Kidney (tissue), 13 donors: ENCODE measurements at regions not wholly inside any gene's neighbourhood (a gene's known extent, or its start where the extent isn't known, plus 50 kb on each side); places are given as distances from the start of the nearest gene placed in this dataset.

Experiments used
- DNase-seq, 5 donors: peaks; one replicate each; pipeline ENCODE4 v3.0.0-alpha.2; 2013 to 2020
- FAIRE-seq: peaks from 2 replicates; lab custom pipeline; 2012; peaks lifted over from hg19 to GRCh38; lab: Jason Lieb, UNC
- H3K27ac ChIP-seq, 2 donors: one replicate each; pipeline ENCODE4 v1.7.0; 2013; ENCODE audit warnings: low read depth in 2 of 2, low read length in 2 of 2, inconsistent platforms in 1 of 2
- H3K27me3 ChIP-seq: one replicate; pipeline ENCODE4 v1.7.1; 2013; ENCODE audit warnings: low read length, inconsistent platforms; ENCODE audit not compliant: control insufficient read depth, insufficient read depth
- H3K36me3 ChIP-seq, 3 donors: one replicate each; pipeline versions ENCODE4 v1.7.0 to v1.7.1; 2013; ENCODE audit warnings: low read length in 3 of 3, control low read depth in 1 of 3, inconsistent platforms in 1 of 3; ENCODE audit not compliant: insufficient read depth in 3 of 3, control insufficient read depth in 2 of 3
- H3K4me1 ChIP-seq, 3 donors: one replicate each; pipeline versions ENCODE4 v1.7.0 to v1.7.1; 2013; ENCODE audit warnings: low read length in 3 of 3, inconsistent platforms in 1 of 3, low read depth in 1 of 3; ENCODE audit not compliant: control insufficient read depth in 2 of 3, insufficient read depth in 2 of 3
- H3K4me3 ChIP-seq, 3 donors: one replicate each; pipeline versions ENCODE4 v1.7.0 to v1.8.1; 2013; ENCODE audit warnings: low read length in 3 of 3, control low read depth in 1 of 3, inconsistent platforms in 1 of 3
- H3K9ac ChIP-seq, 3 donors: one replicate each; pipeline versions ENCODE4 v1.7.0 to v1.7.1; 2013; ENCODE audit warnings: low read length in 3 of 3, control low read depth in 1 of 3, inconsistent platforms in 1 of 3
- H3K9me3 ChIP-seq, 3 donors: one replicate each; pipeline versions ENCODE4 v1.7.0 to v1.7.1; 2013; ENCODE audit warnings: low read length in 3 of 3, control low read depth in 1 of 3, inconsistent platforms in 1 of 3; ENCODE audit not compliant: control insufficient read depth in 2 of 3, insufficient read depth in 1 of 3
- intact Hi-C: fragments of 100-400 bp; cut with DNase I; formaldehyde crosslinking; loops from one replicate; pipeline ENCODE4 v1.11.1; 2022
- TF ChIP-seq, protein P1 (sequence below): IDR thresholded peaks from 3 replicates; pipeline ENCODE4 v1.5.1; 2012; ENCODE audit warnings: mild to moderate bottlenecking, moderate library complexity, borderline replicate concordance; ENCODE audit not compliant: insufficient read depth; ENCODE audit errors: extremely low read depth
- donor health status: control.
- donor health status: control.
- donor health status: control.
- donor health status: control.
- donor health status: control.
- donor health status: DM: yes; HTN: yes; CAD: no.
- donor health status: Normal renal cell carcinoma (clear cell type).

DNA sequence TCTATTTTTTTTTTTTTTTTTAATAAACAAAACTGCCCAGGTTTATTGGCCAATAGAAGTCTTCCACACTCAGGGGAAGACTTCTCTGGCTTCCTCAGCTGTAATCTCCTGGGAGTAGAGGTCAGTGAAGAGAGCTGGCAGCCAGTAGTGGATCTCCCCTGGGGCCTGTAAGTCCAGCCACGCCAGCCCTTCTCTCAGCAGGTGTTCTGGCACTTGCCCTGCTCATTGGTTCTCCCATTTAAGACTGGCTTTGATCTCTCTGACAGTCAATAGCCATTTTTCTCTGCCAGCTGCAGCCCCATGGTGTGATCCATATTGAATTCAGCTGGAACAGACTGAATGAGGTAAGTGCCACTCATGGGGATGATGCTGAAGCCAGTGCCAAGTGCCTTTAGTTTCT is 170.6 kb upstream of the SPHKAP start:
- Histone ChIP-seq H3K9me3 (no peaks in the 10 kb centered on the region), H3K36me3 (no peaks in the 10 kb centered on the region), H3K9ac (no peak overlapping the region), H3K27ac (no peak overlapping the region), H3K4me3 (no peak overlapping the region), H3K27me3 (no peaks in the 10 kb centered on the region), H3K4me1 (no peaks in the 10 kb centered on the region)
- intact Hi-C loops, result no loop called here
- TF ChIP-seq, protein P1, sequence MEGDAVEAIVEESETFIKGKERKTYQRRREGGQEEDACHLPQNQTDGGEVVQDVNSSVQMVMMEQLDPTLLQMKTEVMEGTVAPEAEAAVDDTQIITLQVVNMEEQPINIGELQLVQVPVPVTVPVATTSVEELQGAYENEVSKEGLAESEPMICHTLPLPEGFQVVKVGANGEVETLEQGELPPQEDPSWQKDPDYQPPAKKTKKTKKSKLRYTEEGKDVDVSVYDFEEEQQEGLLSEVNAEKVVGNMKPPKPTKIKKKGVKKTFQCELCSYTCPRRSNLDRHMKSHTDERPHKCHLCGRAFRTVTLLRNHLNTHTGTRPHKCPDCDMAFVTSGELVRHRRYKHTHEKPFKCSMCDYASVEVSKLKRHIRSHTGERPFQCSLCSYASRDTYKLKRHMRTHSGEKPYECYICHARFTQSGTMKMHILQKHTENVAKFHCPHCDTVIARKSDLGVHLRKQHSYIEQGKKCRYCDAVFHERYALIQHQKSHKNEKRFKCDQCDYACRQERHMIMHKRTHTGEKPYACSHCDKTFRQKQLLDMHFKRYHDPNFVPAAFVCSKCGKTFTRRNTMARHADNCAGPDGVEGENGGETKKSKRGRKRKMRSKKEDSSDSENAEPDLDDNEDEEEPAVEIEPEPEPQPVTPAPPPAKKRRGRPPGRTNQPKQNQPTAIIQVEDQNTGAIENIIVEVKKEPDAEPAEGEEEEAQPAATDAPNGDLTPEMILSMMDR, result no peak
- DNase-seq, result no peak
- FAIRE-seq, result no peak

DNA sequence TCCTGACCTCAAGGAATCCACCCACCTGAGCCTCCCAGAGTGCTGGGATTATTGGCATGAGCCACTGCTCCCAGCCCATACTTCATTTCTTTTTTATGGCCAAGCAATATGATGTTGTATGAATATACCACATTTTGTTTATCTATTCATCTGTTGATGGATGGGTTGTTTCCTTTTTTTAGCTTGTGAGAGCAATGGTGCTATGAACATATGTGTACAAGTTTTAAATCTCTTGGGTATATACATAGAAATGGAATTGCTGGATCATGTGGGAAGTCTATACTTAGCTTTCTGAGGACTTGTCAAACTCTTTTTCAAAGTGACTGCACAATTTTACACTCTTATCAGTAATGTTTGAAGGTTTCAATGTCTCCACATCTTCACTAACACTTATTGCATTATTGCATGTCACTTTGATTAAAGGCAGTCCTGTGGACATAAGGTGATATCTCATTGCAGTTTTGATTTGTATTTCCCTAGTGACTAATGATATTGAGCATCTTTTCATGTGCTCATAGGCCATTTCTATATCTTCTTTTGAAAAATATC is 167.1 kb upstream of the SPHKAP start:
- Histone ChIP-seq H3K9me3 (peaks cover 0 to 2% (median 0%) of the 10 kb centered on the region in 3 donors), H3K27me3 (no peaks in the 10 kb centered on the region), H3K36me3 (no peaks in the 10 kb centered on the region), H3K27ac (no peak overlapping the region), H3K4me3 (no peak overlapping the region), H3K4me1 (no peaks in the 10 kb centered on the region), H3K9ac (no peak overlapping the region)
- TF ChIP-seq, protein P1, result no peak
- DNase-seq, result no peak
- FAIRE-seq, result no peak
- intact Hi-C loops, result no loop called here

DNA sequence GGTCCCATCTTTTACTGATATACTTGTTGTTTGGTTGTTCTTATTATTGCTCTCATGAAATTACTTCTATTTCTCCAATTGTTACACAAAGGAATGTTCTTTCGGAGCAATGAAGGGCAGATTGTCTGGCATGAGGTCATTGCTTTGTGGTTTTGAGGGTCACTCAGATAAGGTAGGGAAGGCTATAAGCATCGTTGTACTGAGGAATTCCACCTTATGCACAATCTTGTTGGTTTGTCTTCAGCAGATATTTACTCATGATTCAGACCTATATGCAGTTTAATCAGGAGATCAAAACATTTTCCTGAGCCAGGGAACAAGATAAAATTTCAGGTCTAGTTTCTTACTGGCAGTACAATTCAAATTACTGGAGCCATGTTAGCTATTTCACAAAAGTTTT is 163.0 kb upstream of the SPHKAP start:
- H3K27me3 ChIP-seq, result no peaks in the 10 kb centered on the region
- DNase-seq, result no peak
- no peaks in the 10 kb centered on the region for H3K4me1 ChIP-seq
- H3K27ac ChIP-seq, result no peak overlapping the region
- no peak overlapping the region for H3K4me3 ChIP-seq
- peaks cover 0 to 2% (median 2%) of the 10 kb centered on the region in 3 donors for H3K9me3 ChIP-seq
- no peak overlapping the region for H3K9ac ChIP-seq
- intact Hi-C loops, result no loop called here
- H3K36me3 ChIP-seq, result no peaks in the 10 kb centered on the region
- FAIRE-seq, result no peak
- TF ChIP-seq, protein P1, result no peak

DNA sequence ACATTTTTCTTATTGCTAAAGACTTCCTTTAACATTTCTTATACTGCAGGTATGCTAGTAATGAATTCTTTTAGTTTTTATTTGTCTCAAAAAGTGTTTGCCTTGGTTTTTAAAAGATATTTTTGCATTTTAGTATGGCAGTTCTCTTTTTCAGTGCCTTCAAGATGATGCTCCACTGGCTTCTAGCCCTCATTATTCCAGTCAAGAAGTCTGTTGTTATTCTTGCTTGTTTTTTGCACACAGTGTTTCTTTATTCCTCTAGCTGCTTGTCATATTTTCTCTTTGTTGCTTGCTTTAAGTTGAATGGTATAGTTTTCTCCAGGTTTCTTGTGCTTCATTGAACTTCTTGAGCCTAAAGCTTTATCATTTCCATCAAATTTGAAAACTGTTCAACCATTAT is 158.0 kb upstream of the SPHKAP start:
- Histone ChIP-seq H3K27ac (no peak overlapping the region), H3K9ac (no peak overlapping the region), H3K27me3 (no peaks in the 10 kb centered on the region), H3K4me1 (no peaks in the 10 kb centered on the region), H3K36me3 (no peaks in the 10 kb centered on the region), H3K4me3 (no peak overlapping the region), H3K9me3 (peaks cover 0 to 7% (median 1%) of the 10 kb centered on the region in 3 donors)
- intact Hi-C loops, result no loop called here
- TF ChIP-seq, protein P1, result no peak
- no peak for FAIRE-seq
- no peak for DNase-seq
